HFFc6 (cell line): ENCODE measurements at regions not wholly inside any gene's neighbourhood (a gene's known extent, or its start where the extent isn't known, plus 50 kb on each side); places are given as distances from the start of the nearest gene placed in this dataset.
A peak's percentile ranks its signal among the peaks of the same experiment; 100 is the strongest.

Experiments used
- DNase-seq: peaks from one replicate; pipeline ENCODE4 v3.0.0-alpha.2; 2018
- H3K27ac Mint-ChIP-seq: 2 replicates; pipeline ENCODE4 v1.8.0; 2020; ENCODE audit warnings: mild to moderate bottlenecking, mixed read lengths
- H3K27me3 Mint-ChIP-seq: 2 replicates; pipeline ENCODE4 v1.8.0; 2021; ENCODE audit warnings: mild to moderate bottlenecking, moderate library complexity, mixed read lengths; ENCODE audit not compliant: insufficient read depth
- H3K36me3 Mint-ChIP-seq: 2 replicates; pipeline ENCODE4 v1.8.0; 2021; ENCODE audit warnings: low read depth, mixed read lengths
- H3K4me1 Mint-ChIP-seq: 2 replicates; pipeline ENCODE4 v1.8.0; 2020; ENCODE audit warnings: low read depth, mixed read lengths
- H3K4me3 Mint-ChIP-seq: 2 replicates; pipeline ENCODE4 v1.8.0; 2020; ENCODE audit warnings: mild to moderate bottlenecking, moderate library complexity, mixed read lengths
- H3K9me3 Mint-ChIP-seq: 2 replicates; pipeline ENCODE4 v1.8.0; 2020; ENCODE audit warnings: mild to moderate bottlenecking, mixed read lengths
- TF ChIP-seq, protein P1 (sequence below): fragments of 200-600 bp; sonication (generic); IDR thresholded peaks from 2 replicates; pipeline ENCODE4 v1.5.0; 2021; ENCODE audit warnings: antibody characterized with exemption, mild to moderate bottlenecking

DNA sequence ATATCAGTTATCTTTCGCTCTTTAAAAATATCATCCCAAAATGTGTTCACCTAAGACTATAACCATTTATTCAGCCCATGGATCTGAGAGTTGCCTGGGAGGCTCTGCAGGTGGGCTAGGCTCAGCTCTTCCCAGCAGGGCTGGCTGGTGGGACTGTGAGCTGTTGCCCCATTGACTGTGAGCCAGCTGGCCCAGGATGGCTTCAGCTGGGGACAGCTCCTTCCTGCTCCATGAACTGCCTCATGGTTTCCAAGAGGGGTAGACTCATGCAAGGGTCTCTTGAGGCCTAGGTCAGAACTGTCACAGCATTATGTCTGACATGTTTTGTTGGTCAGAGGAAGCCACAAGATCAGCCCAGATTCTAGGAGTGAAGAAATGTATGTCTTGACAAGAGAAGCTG lies 114.1 kb upstream of the E2F7 start:
- Mint-ChIP-seq H3K9me3 (0 out of 2 replicates have a peak, but pooled peaks cover 3% of the 10 kb centered on the region), H3K4me3 (no peak overlapping the region), H3K27me3 (peaks cover 1% of the 10 kb centered on the region; the same call in 1 of the 2 replicates), H3K27ac (no peak overlapping the region), H3K4me1 (no peaks in the 10 kb centered on the region), H3K36me3 (0 out of 2 replicates have a peak, but pooled peaks cover 7% of the 10 kb centered on the region)
- TF ChIP-seq, protein P1, sequence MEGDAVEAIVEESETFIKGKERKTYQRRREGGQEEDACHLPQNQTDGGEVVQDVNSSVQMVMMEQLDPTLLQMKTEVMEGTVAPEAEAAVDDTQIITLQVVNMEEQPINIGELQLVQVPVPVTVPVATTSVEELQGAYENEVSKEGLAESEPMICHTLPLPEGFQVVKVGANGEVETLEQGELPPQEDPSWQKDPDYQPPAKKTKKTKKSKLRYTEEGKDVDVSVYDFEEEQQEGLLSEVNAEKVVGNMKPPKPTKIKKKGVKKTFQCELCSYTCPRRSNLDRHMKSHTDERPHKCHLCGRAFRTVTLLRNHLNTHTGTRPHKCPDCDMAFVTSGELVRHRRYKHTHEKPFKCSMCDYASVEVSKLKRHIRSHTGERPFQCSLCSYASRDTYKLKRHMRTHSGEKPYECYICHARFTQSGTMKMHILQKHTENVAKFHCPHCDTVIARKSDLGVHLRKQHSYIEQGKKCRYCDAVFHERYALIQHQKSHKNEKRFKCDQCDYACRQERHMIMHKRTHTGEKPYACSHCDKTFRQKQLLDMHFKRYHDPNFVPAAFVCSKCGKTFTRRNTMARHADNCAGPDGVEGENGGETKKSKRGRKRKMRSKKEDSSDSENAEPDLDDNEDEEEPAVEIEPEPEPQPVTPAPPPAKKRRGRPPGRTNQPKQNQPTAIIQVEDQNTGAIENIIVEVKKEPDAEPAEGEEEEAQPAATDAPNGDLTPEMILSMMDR, result no peak
- no peak for DNase-seq

DNA sequence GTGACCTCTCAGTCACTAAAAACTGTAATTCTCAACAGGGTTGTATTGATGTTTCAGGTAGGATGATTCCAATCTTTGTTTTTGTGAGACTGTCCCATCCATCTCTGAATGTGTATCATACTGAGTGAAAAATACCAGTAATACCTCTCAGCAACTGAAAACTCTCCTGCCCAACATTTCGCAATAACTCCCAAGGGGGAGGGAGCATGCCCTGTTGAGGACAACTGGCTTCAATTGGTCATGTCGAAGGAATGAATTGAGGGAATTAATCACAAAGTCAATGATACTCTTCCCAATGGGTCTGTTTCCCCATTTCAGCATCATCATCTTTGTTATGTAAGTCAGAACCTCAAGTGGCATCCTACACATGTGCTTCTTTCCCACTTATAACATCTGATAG lies 102.4 kb upstream of the E2F7 start:
- H3K27ac Mint-ChIP-seq, result no peak overlapping the region
- TF ChIP-seq, protein P1, result no peak
- H3K27me3 Mint-ChIP-seq, result peaks cover 4% of the 10 kb centered on the region; the same call in 1 of the 2 replicates
- H3K4me3 Mint-ChIP-seq, result no peak overlapping the region
- no peaks in the 10 kb centered on the region for H3K36me3 Mint-ChIP-seq
- no peaks in the 10 kb centered on the region for H3K9me3 Mint-ChIP-seq
- peaks cover 23% of the 10 kb centered on the region for H3K4me1 Mint-ChIP-seq
- peak; percentile 9 for DNase-seq

DNA sequence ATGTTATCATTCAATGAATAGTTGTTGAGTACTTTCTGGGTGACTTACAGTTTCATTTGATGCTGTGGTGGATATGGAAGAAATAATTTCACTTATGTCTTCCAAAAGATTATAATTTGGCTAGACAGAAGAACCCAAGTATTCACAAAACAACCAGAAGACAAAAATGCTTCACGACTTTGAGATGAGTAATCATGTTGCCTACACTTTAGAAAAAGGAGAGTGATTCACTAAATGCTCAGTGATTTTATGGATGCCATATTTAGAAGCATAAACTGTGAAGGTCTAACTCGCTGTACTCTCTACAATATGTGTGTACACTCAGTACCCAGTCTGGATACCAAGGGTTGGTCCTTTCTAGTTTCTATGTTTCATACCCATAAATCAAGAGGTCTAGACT lies 101.3 kb upstream of the E2F7 start:
- peaks cover 23% of the 10 kb centered on the region for H3K4me1 Mint-ChIP-seq
- no peak overlapping the region for H3K4me3 Mint-ChIP-seq
- TF ChIP-seq, protein P1, result no peak
- H3K27ac Mint-ChIP-seq, result peak overlapping the region; percentile 16; the same call in 1 of the 2 replicates
- peaks cover 3% of the 10 kb centered on the region; the same call in 1 of the 2 replicates for H3K27me3 Mint-ChIP-seq
- no peaks in the 10 kb centered on the region for H3K36me3 Mint-ChIP-seq
- DNase-seq, result peak; percentile 58
- H3K9me3 Mint-ChIP-seq, result no peaks in the 10 kb centered on the region

DNA sequence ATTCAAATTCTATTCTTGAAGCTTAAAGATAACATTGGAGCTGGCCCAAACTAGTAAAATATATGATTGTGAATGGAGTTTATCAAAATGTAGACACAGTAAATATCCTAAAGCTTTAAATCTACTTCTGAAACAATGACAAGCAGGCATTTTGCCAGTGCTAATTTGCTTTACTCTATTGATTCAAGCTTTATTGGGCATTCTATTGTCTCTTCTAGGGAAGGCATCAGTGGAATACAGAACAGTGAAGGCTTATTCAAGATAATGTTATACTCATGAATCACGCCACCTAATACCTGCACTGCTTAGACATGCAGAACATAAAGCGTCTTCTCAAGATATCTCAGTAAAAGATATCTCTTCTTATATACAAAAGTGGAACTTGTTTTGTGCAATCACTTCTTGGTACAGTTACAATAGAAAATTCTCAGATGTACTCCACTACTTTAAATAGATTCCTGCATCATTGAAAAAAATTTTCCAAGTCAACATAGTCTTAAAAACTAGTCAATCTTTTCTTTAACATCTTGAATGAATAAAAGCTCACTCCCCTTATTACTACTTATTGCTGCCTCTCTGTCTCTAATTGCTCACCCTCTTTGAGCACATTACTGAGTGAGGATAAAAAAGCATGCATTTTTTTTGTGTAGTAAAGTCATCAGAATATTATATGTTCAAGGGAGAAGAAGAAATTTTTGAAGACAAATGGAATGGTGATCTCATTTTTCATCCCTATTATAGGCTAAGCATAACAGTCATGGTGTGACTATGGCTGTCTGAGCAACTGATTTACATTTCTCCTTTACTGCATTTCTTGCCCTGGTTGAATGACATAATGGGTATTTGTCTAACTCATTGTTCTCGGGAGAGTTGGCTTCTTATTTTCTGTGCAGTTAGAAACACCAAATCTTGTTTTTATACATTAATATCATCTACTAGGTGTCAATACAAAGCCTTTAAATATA lies 98.0 kb upstream of the E2F7 start:
- no peaks in the 10 kb centered on the region for H3K27me3 Mint-ChIP-seq
- no peak for DNase-seq
- H3K4me3 Mint-ChIP-seq, result no peak overlapping the region
- no peaks in the 10 kb centered on the region for H3K9me3 Mint-ChIP-seq
- TF ChIP-seq, protein P1, result no peak
- H3K4me1 Mint-ChIP-seq, result peaks cover 23% of the 10 kb centered on the region
- H3K27ac Mint-ChIP-seq, result no peak overlapping the region
- H3K36me3 Mint-ChIP-seq, result no peaks in the 10 kb centered on the region

DNA sequence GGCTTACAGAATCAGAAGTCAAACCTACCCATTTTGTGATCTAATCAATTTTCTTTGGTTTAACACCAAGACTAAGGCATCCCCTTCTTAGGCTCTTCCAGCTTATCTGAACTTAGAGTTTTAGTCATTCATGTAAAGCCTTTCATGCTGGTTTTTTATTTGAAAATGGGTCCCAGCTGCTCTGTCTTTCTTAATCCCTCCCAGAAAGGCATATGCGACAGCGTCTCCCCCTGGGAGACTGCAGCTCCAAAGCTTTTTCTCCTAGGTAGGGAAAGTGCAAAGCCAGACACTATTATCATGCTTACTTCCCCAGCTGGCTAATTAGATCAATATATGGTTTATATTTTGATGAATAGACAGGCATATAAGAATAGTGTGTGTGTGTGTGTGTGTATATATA lies 96.6 kb upstream of the E2F7 start:
- H3K4me3 Mint-ChIP-seq, result no peak overlapping the region
- DNase-seq, result no peak
- H3K4me1 Mint-ChIP-seq, result peaks cover 11% of the 10 kb centered on the region
- no peak overlapping the region for H3K27ac Mint-ChIP-seq
- H3K27me3 Mint-ChIP-seq, result no peaks in the 10 kb centered on the region
- TF ChIP-seq, protein P1, result no peak
- no peaks in the 10 kb centered on the region for H3K36me3 Mint-ChIP-seq
- no peaks in the 10 kb centered on the region for H3K9me3 Mint-ChIP-seq
